ENCODE measurements at regions not wholly inside any gene's neighbourhood (a gene's known extent, or its start where the extent isn't known, plus 50 kb on each side); places are given as distances from the start of the nearest gene placed in this dataset.

DNA sequence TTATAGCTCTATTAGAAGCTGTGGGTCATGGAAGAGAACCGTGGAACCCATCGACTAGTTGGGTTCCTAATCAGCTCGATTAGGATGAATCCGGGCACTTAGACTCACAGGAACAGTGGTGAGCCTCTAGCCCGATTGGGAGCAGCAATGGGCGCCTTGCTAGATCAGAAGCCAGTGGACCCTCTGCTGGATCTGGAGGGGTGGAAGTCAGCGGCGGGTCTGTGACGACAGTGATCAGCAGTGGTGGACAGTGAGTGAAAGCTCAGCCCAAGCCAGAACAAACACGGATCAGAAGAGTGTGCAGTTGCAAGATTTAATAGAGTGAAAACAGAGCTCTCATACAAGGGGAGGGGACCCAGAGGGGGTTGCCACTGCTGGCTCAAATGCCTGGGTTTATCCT, 1170.2 kb downstream of the OTOL1 start:
- Histone ChIP-seq H3K27me3 (ENCODE audit: insufficient read depth, low read length) (no peaks in the 10 kb centered on the region), H4K20me1 (ENCODE audit: insufficient read depth) (no peaks in the 10 kb centered on the region), H3K9me2 (ENCODE audit: insufficient read depth) (no peaks in the 10 kb centered on the region), H3K9ac (ENCODE audit: low read length) (no peak overlapping the region), H3K4me1 (ENCODE audit: control insufficient read depth in 1 of 2, insufficient read depth in 2 of 2, low read length in 2 of 2) (no peaks in the 10 kb centered on the region), H2AFZ (ENCODE audit: low read depth, low read length, poor library complexity, severe bottlenecking) (no peak overlapping the region), H3K4me2 (ENCODE audit: low read length) (no peak overlapping the region), H3K9me3 (ENCODE audit: control insufficient read depth in 1 of 2, insufficient read depth in 1 of 2, low read depth in 1 of 2, low read length in 2 of 2) (no peaks in the 10 kb centered on the region), H3K27ac (ENCODE audit: low read depth, low read length) (no peak overlapping the region), H3K4me3 (replicated peaks in 1 of 2; ENCODE audit: low read depth in 1 of 2, low read length in 2 of 2) (no peak overlapping the region), H3K79me2 (ENCODE audit: insufficient read depth, low read length) (no peaks in the 10 kb centered on the region), H3K36me3 (ENCODE audit: control insufficient read depth in 1 of 2, insufficient read depth in 2 of 2, low read length in 2 of 2) (no peaks in the 10 kb centered on the region)
- DNase-seq (ENCODE audit: low read depth, low spot score) (no peak), ATAC-seq (no peak)
- ChIA-PET POLR2A (no interaction called here), RAD21 (ENCODE audit: low non-redundant PET in 1 of 2, low total read pairs in 2 of 2, uncharacterized antibody in 2 of 2, unreplicated experiment in 2 of 2) (no interaction called here), CTCF (no interaction called here)
- BruUV-seq (replicated peaks) = no TSS peak
- intact Hi-C loops (cut with micrococcal nuclease) = no loop called here
- TF ChIP-seq ZFX (IDR thresholded peaks at IDR 0.05) (no peak), SRF (IDR thresholded peaks at IDR 0.05; ENCODE audit: low read depth) (no peak), REST (IDR thresholded peaks at IDR 0.05; ENCODE audit: low read depth) (no peak), TCF7L2 (IDR thresholded peaks at IDR 0.05; ENCODE audit: borderline replicate concordance, extremely low read depth, insufficient read depth, insufficient read length) (no peak), SIN3A (IDR thresholded peaks at IDR 0.05; ENCODE audit: low read depth) (no peak), EGR1 (IDR thresholded peaks at IDR 0.05; ENCODE audit: low read depth) (no peak), EZH2 (IDR thresholded peaks at IDR 0.05) (no peak), ATF3 (IDR thresholded peaks at IDR 0.05) (no peak), SP1 (IDR thresholded peaks at IDR 0.05; ENCODE audit: low read depth) (no peak), POLR2A (IDR thresholded peaks at IDR 0.05; ENCODE audit: borderline replicate concordance, extremely low read depth, insufficient read depth, insufficient read length) (no peak), ZNF274 (IDR thresholded peaks at IDR 0.05; ENCODE audit: low read depth, low read length) (no peak)
- TF ChIP-seq, protein P1, sequence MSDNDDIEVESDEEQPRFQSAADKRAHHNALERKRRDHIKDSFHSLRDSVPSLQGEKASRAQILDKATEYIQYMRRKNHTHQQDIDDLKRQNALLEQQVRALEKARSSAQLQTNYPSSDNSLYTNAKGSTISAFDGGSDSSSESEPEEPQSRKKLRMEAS (IDR thresholded peaks at IDR 0.05) = no peak
- TF ChIP-seq, protein P2, sequence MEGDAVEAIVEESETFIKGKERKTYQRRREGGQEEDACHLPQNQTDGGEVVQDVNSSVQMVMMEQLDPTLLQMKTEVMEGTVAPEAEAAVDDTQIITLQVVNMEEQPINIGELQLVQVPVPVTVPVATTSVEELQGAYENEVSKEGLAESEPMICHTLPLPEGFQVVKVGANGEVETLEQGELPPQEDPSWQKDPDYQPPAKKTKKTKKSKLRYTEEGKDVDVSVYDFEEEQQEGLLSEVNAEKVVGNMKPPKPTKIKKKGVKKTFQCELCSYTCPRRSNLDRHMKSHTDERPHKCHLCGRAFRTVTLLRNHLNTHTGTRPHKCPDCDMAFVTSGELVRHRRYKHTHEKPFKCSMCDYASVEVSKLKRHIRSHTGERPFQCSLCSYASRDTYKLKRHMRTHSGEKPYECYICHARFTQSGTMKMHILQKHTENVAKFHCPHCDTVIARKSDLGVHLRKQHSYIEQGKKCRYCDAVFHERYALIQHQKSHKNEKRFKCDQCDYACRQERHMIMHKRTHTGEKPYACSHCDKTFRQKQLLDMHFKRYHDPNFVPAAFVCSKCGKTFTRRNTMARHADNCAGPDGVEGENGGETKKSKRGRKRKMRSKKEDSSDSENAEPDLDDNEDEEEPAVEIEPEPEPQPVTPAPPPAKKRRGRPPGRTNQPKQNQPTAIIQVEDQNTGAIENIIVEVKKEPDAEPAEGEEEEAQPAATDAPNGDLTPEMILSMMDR (IDR thresholded peaks at IDR 0.05 in 2 of 3, conservative IDR thresholded peaks at IDR 0.05 in 1 of 3; ENCODE audit: borderline replicate concordance in 1 of 3, insufficient read depth in 1 of 3, low read depth in 2 of 3, low read length in 2 of 3) = no peak

Measured in HCT116 (cell line).